Nephron (organoid): ENCODE measurements at regions not wholly inside any gene's neighbourhood (a gene's known extent, or its start where the extent isn't known, plus 50 kb on each side); places are given as distances from the start of the nearest gene placed in this dataset.

Source experiments
- H3K27ac Mint-ChIP-seq, 3 experiments: 2 replicates each; pipeline ENCODE4 v1.8.0; 2020; ENCODE audit warnings: mixed read lengths in 3 of 3, mild to moderate bottlenecking in 2 of 3, moderate library complexity in 1 of 3
- H3K27me3 Mint-ChIP-seq: 2 replicates; pipeline ENCODE4 v1.8.0; 2021; ENCODE audit warnings: low read depth, mild to moderate bottlenecking, moderate library complexity, mixed read lengths
- H3K36me3 Mint-ChIP-seq: 2 replicates; pipeline ENCODE4 v1.8.0; 2020; ENCODE audit warnings: low read depth, mixed read lengths
- H3K4me1 Mint-ChIP-seq: 2 replicates; pipeline ENCODE4 v1.8.0; 2020; ENCODE audit warnings: mixed read lengths
- H3K4me3 Mint-ChIP-seq, 3 experiments: 2 replicates each; pipeline ENCODE4 v1.8.0; 2020; ENCODE audit warnings: mild to moderate bottlenecking in 3 of 3, mixed read lengths in 3 of 3, moderate library complexity in 2 of 3
- H3K9me3 Mint-ChIP-seq: 2 replicates; pipeline ENCODE4 v1.8.0; 2020; ENCODE audit warnings: mixed read lengths
- TF ChIP-seq, protein P1 (sequence below), 3 experiments: fragments of 200-600 bp; sonication (generic); IDR thresholded peaks; one replicate each; pipeline ENCODE4 v1.5.0; 2021; ENCODE audit warnings: antibody characterized with exemption in 3 of 3; ENCODE audit not compliant: unreplicated experiment in 3 of 3

DNA sequence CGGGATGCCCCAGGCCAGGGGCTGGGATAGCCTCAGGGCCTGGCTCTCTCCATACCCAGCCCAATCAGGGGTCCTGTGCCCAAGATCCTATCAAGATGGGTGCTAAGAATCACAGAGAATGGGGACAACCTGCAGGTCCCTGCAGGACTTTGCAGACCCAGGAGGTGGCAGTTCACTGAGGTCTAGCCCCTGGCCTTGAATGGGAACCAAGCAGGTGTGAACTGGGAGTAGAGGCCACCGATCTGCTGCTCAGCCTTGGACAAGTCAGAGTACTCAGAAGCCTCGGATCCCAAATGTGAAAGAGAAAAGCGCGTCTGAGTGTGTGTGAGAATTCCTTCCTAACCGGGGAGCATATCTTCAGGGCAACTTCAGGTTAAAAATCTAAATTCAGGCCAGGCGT is 76.2 kb downstream of the ARL6IP4 start:
- Mint-ChIP-seq H3K27me3 (peaks cover 8% of the 10 kb centered on the region), H3K36me3 (no peaks in the 10 kb centered on the region), H3K9me3 (no peaks in the 10 kb centered on the region), H3K4me3 (no peak overlapping the region), H3K27ac (no peak overlapping the region), H3K4me1 (peaks cover 39% of the 10 kb centered on the region)
- TF ChIP-seq, protein P1, sequence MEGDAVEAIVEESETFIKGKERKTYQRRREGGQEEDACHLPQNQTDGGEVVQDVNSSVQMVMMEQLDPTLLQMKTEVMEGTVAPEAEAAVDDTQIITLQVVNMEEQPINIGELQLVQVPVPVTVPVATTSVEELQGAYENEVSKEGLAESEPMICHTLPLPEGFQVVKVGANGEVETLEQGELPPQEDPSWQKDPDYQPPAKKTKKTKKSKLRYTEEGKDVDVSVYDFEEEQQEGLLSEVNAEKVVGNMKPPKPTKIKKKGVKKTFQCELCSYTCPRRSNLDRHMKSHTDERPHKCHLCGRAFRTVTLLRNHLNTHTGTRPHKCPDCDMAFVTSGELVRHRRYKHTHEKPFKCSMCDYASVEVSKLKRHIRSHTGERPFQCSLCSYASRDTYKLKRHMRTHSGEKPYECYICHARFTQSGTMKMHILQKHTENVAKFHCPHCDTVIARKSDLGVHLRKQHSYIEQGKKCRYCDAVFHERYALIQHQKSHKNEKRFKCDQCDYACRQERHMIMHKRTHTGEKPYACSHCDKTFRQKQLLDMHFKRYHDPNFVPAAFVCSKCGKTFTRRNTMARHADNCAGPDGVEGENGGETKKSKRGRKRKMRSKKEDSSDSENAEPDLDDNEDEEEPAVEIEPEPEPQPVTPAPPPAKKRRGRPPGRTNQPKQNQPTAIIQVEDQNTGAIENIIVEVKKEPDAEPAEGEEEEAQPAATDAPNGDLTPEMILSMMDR (IDR thresholded peaks at IDR 0.05; ENCODE audit: unreplicated experiment in 3 of 3): no peak

DNA sequence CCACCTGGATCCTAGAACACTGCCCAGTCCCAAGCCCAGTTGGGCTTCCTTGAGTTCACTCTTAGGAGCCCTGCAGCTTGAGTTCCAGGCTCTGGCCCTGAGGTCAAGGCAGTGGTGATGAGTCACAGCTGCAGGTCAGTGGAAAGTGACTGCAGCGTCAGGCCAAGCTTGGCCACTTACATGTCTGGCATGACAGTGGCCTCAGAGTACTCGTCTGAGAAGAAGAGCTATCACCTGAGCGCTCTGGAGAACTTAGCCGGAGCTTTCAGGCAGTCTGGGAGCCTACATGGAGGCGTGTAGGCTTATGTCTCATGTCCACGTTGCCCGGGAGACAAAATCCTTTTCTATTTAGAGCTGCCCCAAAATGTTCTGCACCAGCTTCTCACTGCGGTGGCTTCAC is 75.6 kb downstream of the ARL6IP4 start:
- no peak overlapping the region for H3K4me3 Mint-ChIP-seq
- peak overlapping the region in 2 of 3 experiments; percentile 66 to 74 for H3K27ac Mint-ChIP-seq
- H3K27me3 Mint-ChIP-seq: peaks cover 8% of the 10 kb centered on the region
- H3K4me1 Mint-ChIP-seq: peaks cover 41% of the 10 kb centered on the region
- TF ChIP-seq, protein P1 (IDR thresholded peaks at IDR 0.05; ENCODE audit: unreplicated experiment in 3 of 3): no peak
- no peaks in the 10 kb centered on the region for H3K36me3 Mint-ChIP-seq
- H3K9me3 Mint-ChIP-seq: no peaks in the 10 kb centered on the region

DNA sequence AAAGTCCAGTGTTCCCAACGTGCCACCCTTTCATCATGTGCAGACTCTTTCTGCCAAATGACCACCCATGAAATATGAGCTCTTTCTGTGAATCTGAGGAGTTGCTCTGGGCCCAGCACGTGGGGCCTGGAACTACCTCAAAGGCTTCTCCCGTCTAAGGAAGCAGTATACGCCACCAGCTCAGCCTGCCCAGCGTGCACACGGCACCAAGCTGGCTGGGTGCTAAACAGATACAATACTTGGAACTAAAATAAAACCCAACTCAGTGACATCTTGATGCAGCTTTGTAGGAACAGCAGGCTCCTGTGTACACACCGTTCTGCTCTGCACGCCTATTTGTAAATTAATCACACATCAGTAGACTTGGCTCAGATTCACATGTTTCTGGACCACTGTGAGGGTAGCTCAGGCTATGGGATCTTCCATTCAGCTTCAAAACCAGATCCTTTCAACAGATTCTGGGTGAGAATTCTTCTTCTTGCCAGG is 74.8 kb downstream of the ARL6IP4 start:
- Mint-ChIP-seq H3K9me3 (no peaks in the 10 kb centered on the region), H3K27me3 (peaks cover 8% of the 10 kb centered on the region), H3K4me1 (peaks cover 47% of the 10 kb centered on the region), H3K36me3 (no peaks in the 10 kb centered on the region), H3K4me3 (no peak overlapping the region), H3K27ac (peak overlapping the region; percentile 20 to 74 (median 66))
- TF ChIP-seq, protein P1 (IDR thresholded peaks at IDR 0.05; ENCODE audit: unreplicated experiment in 3 of 3): no peak

DNA sequence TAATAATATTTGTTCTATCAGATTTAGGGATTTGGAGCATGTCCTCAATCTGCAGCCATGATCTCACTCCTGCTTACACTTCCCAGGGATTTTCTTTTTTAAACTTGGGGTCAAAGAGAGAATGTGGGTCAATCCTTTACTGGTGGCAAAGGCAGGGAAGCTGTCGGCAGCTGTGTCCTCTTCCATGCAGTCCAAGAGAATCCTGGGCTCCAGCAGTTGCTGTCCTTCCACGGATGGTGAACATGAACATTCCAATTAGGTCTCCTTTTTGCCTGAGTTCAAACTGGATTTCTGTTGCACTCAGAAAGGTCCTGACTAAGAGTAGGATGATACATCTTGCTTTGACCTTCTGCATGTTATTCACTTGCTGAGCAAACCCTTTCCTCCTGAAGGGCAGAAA is 73.9 kb downstream of the ARL6IP4 start:
- no peak overlapping the region for H3K27ac Mint-ChIP-seq
- no peaks in the 10 kb centered on the region for H3K36me3 Mint-ChIP-seq
- H3K27me3 Mint-ChIP-seq: peaks cover 9% of the 10 kb centered on the region
- H3K4me3 Mint-ChIP-seq: no peak overlapping the region
- no peaks in the 10 kb centered on the region for H3K9me3 Mint-ChIP-seq
- TF ChIP-seq, protein P1 (IDR thresholded peaks at IDR 0.05; ENCODE audit: unreplicated experiment in 3 of 3): no peak
- peaks cover 46% of the 10 kb centered on the region for H3K4me1 Mint-ChIP-seq

DNA sequence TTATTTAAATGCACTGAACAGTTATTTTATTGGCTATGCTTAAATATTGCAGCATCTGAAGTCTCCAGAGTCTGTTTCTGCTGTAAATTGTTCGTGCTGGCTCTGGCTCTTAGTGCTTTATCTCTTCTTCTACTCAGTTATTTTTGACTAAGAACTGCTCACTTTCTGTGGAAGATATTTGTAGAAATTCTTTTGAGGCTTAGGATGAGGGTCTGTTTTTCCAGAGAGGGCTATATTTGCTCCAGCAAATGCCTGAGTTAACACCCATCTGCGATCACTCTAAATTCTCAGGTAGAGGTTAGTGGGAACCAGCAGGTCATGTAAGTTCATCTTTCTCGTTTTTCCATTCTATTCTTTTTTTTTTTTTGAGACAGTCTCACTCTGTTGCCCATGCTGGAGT is 71.1 kb downstream of the ARL6IP4 start:
- Mint-ChIP-seq H3K27ac (peak overlapping the region in 1 of 3 experiments; percentile 1), H3K4me1 (peaks cover 34% of the 10 kb centered on the region), H3K9me3 (no peaks in the 10 kb centered on the region)

DNA sequence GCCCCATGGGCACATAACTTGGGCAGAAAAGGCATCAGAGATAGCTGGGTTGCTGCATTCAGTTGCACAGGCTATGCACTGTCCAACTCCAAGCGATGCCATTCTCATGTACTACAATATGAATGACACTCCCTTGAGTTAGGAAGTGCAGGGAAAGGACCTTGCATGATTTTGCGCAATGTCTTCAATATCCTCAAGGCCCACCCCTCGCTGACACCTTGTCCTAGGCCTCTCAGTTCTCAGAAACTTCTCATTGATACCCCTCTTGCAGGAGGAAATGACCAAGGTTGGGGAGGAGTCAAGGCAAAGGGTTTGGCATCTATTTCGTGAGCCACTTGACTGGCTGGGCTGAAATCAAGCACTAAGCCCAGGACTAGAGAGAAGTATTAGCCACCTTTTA is 70.4 kb downstream of the ARL6IP4 start:
- H3K27ac Mint-ChIP-seq: peak overlapping the region; percentile 13 to 70 (median 59)
- H3K36me3 Mint-ChIP-seq: no peaks in the 10 kb centered on the region
- H3K27me3 Mint-ChIP-seq: peaks cover 5% of the 10 kb centered on the region
- no peaks in the 10 kb centered on the region for H3K9me3 Mint-ChIP-seq
- H3K4me3 Mint-ChIP-seq: no peak overlapping the region
- peaks cover 37% of the 10 kb centered on the region for H3K4me1 Mint-ChIP-seq
- TF ChIP-seq, protein P1 (IDR thresholded peaks at IDR 0.05; ENCODE audit: unreplicated experiment in 3 of 3): no peak

More for the DNA sequence above, 71.1 kb downstream of the ARL6IP4 start:
- peaks cover 5% of the 10 kb centered on the region for H3K27me3 Mint-ChIP-seq
- no peaks in the 10 kb centered on the region for H3K36me3 Mint-ChIP-seq
- TF ChIP-seq, protein P1 (IDR thresholded peaks at IDR 0.05; ENCODE audit: unreplicated experiment in 3 of 3): no peak
- H3K4me3 Mint-ChIP-seq: no peak overlapping the region
